ENCODE measurements at regions not wholly inside any gene's neighbourhood (a gene's known extent, or its start where the extent isn't known, plus 50 kb on each side); places are given as distances from the start of the nearest gene placed in this dataset.

DNA sequence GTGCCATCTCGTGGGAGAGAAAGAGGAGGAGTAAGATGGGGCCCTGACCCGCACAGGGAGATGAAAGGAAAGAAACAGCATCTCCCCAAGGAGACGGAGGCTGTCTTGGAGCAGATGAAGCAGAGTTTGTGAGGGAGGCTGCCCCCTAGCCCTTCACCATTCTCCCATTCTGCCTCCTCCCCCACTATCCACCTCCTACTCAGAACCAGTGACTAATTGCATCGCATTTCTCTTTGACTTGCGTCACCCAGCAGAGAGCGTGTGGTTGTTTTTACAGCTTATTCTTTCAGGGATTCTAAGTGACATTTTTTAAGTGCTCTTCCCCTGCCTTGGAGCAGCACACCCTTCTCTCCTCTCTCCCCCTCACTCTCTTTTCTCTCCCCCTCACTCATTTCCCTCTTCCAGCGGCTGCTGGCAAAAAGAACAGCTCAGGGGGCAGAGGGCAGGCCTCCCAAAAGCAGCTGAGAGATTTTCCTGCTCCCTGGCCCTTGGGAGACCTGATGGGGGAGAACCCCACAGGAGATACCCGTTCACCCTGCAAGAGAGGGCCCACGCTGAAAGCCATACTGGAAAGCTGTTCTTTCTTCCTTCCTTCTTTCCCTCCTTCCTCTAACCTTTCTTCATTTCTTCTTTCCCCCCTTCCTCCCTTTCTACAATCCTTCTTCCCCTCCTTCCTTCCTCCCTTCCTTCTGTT lies 91.8 kb downstream of the MRPL46 start:
- TF ChIP-seq POLR2AphosphoS5 (IDR thresholded peaks at IDR 0.05; ENCODE audit: low read depth) (no peak), GABPA (IDR thresholded peaks at IDR 0.05; ENCODE audit: low read depth) (no peak), SPI1 (IDR thresholded peaks at IDR 0.05; ENCODE audit: borderline replicate concordance, low read depth) (no peak)
- TF ChIP-seq, protein P1, sequence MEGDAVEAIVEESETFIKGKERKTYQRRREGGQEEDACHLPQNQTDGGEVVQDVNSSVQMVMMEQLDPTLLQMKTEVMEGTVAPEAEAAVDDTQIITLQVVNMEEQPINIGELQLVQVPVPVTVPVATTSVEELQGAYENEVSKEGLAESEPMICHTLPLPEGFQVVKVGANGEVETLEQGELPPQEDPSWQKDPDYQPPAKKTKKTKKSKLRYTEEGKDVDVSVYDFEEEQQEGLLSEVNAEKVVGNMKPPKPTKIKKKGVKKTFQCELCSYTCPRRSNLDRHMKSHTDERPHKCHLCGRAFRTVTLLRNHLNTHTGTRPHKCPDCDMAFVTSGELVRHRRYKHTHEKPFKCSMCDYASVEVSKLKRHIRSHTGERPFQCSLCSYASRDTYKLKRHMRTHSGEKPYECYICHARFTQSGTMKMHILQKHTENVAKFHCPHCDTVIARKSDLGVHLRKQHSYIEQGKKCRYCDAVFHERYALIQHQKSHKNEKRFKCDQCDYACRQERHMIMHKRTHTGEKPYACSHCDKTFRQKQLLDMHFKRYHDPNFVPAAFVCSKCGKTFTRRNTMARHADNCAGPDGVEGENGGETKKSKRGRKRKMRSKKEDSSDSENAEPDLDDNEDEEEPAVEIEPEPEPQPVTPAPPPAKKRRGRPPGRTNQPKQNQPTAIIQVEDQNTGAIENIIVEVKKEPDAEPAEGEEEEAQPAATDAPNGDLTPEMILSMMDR (IDR thresholded peaks at IDR 0.05; ENCODE audit: insufficient read depth, low read length), result no peak
- TF ChIP-seq, protein P2, sequence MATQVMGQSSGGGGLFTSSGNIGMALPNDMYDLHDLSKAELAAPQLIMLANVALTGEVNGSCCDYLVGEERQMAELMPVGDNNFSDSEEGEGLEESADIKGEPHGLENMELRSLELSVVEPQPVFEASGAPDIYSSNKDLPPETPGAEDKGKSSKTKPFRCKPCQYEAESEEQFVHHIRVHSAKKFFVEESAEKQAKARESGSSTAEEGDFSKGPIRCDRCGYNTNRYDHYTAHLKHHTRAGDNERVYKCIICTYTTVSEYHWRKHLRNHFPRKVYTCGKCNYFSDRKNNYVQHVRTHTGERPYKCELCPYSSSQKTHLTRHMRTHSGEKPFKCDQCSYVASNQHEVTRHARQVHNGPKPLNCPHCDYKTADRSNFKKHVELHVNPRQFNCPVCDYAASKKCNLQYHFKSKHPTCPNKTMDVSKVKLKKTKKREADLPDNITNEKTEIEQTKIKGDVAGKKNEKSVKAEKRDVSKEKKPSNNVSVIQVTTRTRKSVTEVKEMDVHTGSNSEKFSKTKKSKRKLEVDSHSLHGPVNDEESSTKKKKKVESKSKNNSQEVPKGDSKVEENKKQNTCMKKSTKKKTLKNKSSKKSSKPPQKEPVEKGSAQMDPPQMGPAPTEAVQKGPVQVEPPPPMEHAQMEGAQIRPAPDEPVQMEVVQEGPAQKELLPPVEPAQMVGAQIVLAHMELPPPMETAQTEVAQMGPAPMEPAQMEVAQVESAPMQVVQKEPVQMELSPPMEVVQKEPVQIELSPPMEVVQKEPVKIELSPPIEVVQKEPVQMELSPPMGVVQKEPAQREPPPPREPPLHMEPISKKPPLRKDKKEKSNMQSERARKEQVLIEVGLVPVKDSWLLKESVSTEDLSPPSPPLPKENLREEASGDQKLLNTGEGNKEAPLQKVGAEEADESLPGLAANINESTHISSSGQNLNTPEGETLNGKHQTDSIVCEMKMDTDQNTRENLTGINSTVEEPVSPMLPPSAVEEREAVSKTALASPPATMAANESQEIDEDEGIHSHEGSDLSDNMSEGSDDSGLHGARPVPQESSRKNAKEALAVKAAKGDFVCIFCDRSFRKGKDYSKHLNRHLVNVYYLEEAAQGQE (IDR thresholded peaks at IDR 0.05; ENCODE audit: insufficient replicate concordance, low read depth), result no peak

Data from HL-60 (cell line).